ENCODE measurements at regions not wholly inside any gene's neighbourhood (a gene's known extent, or its start where the extent isn't known, plus 50 kb on each side); places are given as distances from the start of the nearest gene placed in this dataset.

DNA sequence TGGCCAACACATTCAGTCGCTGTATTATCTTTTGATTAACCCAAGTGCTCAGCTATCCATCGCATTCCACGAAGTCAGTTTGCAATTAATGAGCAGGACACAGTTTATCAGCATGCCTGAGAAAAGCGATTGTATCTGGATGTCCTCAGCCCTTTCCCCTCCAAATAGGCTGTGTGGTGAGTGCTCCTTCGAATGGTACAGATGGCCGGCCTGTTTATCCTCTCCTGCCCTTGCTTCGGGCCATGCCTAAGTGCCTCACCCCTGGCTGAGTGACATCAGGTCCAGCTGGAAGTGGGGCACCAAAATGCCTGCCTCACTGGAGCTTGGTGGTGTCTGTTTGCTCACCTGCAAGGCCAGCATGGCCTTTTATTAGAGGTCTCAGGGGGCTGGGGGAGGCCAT lies 317.3 kb downstream of the GADD45G start (continued):
- TF ChIP-seq, protein P1, sequence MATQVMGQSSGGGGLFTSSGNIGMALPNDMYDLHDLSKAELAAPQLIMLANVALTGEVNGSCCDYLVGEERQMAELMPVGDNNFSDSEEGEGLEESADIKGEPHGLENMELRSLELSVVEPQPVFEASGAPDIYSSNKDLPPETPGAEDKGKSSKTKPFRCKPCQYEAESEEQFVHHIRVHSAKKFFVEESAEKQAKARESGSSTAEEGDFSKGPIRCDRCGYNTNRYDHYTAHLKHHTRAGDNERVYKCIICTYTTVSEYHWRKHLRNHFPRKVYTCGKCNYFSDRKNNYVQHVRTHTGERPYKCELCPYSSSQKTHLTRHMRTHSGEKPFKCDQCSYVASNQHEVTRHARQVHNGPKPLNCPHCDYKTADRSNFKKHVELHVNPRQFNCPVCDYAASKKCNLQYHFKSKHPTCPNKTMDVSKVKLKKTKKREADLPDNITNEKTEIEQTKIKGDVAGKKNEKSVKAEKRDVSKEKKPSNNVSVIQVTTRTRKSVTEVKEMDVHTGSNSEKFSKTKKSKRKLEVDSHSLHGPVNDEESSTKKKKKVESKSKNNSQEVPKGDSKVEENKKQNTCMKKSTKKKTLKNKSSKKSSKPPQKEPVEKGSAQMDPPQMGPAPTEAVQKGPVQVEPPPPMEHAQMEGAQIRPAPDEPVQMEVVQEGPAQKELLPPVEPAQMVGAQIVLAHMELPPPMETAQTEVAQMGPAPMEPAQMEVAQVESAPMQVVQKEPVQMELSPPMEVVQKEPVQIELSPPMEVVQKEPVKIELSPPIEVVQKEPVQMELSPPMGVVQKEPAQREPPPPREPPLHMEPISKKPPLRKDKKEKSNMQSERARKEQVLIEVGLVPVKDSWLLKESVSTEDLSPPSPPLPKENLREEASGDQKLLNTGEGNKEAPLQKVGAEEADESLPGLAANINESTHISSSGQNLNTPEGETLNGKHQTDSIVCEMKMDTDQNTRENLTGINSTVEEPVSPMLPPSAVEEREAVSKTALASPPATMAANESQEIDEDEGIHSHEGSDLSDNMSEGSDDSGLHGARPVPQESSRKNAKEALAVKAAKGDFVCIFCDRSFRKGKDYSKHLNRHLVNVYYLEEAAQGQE (IDR thresholded peaks at IDR 0.05; ENCODE audit: low read depth, low read length): no peak
- TF ChIP-seq RAD21 (IDR thresholded peaks at IDR 0.05; ENCODE audit: low read length): no peak; the same call in 1 of the 2 replicates
- TF ChIP-seq GATA2 (CRISPR knock-in tag; IDR thresholded peaks at IDR 0.05): peak; percentile 77
- TF ChIP-seq NFIC (IDR thresholded peaks at IDR 0.05; ENCODE audit: borderline replicate concordance): no peak
- peak; percentile 43; the same call in 1 of the 2 replicates for TF ChIP-seq FOXJ3 (CRISPR knock-in tag; IDR thresholded peaks at IDR 0.05)
- 0 out of 2 replicates have a peak, but pooled peaks have one; percentile 9 for TF ChIP-seq TCF12 (IDR thresholded peaks at IDR 0.05)
- no peak for TF ChIP-seq RFX5 (IDR thresholded peaks at IDR 0.05; ENCODE audit: low read length)
- TF ChIP-seq MXI1 (IDR thresholded peaks at IDR 0.05; ENCODE audit: low read depth, low read length): no peak
- TF ChIP-seq EP300 (IDR thresholded peaks at IDR 0.05; ENCODE audit: borderline replicate concordance in 1 of 2, low read depth in 1 of 2, low read length in 1 of 2): peak in 1 of 2 experiments; percentile 56; a peak in 1 of 4 replicates
- no peak for TF ChIP-seq GABPA (IDR thresholded peaks at IDR 0.05; ENCODE audit: low read depth)

DNA sequence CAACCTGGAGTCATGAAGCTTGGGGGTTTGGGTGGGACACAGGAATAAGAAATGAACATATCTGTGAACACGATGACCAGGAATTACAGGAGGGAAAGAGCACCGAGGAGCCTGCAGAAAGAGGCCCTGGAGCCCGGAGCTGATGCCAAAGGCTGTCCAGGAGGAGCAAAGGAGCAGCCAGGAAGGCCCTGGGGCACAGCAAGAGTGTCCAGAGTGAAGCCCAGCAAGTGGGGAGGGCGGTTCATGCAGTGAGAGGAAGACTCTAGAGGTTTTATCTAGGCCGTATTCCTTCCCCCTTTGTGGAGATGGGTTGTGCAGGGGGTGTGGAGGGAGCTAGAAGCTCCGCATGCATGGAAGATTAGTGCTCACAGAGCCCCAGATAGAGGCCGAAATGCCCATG lies 318.4 kb downstream of the GADD45G start:
- WGBS (ENCODE audit: low lambda C conversion rate): 46% methylated on average over 7 of the region's 7 CpGs
- Histone ChIP-seq H3F3A (replicated peaks; ENCODE audit: insufficient read depth) (no peaks in the 10 kb centered on the region), H2AFZ (ENCODE audit: low read depth) (no peak overlapping the region), H3K36me3 (replicated peaks in 1 of 2; ENCODE audit: control insufficient read depth in 1 of 2, insufficient read depth in 2 of 2, low read length in 1 of 2) (no peaks in the 10 kb centered on the region), H3K4me2 (no peak overlapping the region), H3K9me2 (no peaks in the 10 kb centered on the region), H3K9me3 (no peaks in the 10 kb centered on the region), H3K4me3 (ENCODE audit: low read depth in 2 of 2, low read length in 1 of 2) (no peak overlapping the region), H4K20me1 (ENCODE audit: insufficient read depth) (no peaks in the 10 kb centered on the region), H3K79me2 (ENCODE audit: insufficient read depth) (no peaks in the 10 kb centered on the region), H3K9ac (no peak overlapping the region), H3K27me3 (ENCODE audit: insufficient read depth) (no peaks in the 10 kb centered on the region), H3K27ac (ENCODE audit: low read depth in 2 of 2, low read length in 1 of 2) (no peak overlapping the region), H3K4me1 (ENCODE audit: control insufficient read depth in 1 of 2, insufficient read depth in 2 of 2, low read depth in 1 of 2, low read length in 1 of 2) (peaks cover 0 to 12% of the 10 kb centered on the region in 2 experiments; a peak in 2 of 4 replicates)
- POLR2A ChIA-PET: no interaction called here
- TF ChIP-seq GABPA (IDR thresholded peaks at IDR 0.05; ENCODE audit: low read depth): no peak
- no peak for TF ChIP-seq RAD21 (IDR thresholded peaks at IDR 0.05; ENCODE audit: low read length)
- CTCF ChIA-PET: interaction anchor here (0.6 to 1.8 kb wide), 5 partner anchors 12 to 325 kb away, joined by 3 to 7 read pairs (median 3); no protein-coding TSS in a partner anchor
- no peak for DNase-seq

DNA sequence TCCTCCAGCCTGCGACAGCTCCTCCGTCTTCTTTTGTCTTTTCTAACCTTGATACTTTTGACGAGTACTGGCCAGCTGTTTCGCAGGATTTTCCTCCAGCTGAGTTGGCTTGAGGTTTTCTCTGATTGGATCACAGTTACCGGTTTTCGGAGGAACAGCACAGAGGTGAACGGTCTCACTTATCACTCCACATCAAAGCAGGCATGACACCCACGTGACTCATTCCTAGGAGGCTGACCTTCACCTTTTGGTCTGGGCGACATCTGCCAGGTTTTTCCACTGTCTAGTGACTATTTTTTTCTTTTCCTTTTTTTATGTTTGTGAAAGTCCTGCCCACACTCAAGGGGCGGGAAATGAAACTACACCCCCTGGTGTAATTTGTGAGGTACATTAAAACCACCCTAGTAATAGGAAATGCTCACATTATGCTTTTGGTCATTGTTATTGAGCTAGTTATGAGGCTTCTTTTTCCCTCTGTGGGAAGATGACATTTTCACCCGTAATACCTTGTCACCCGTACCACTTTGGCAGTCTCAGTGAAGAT lies 319.2 kb downstream of the GADD45G start:
- Histone ChIP-seq H3K36me3 (replicated peaks in 1 of 2; ENCODE audit: control insufficient read depth in 1 of 2, insufficient read depth in 2 of 2, low read length in 1 of 2) (no peaks in the 10 kb centered on the region), H3K27ac (ENCODE audit: low read depth in 2 of 2, low read length in 1 of 2) (no peak overlapping the region), H3K27me3 (ENCODE audit: insufficient read depth) (no peaks in the 10 kb centered on the region), H3K9ac (no peak overlapping the region), H3K4me3 (ENCODE audit: low read depth in 2 of 2, low read length in 1 of 2) (no peak overlapping the region), H3F3A (replicated peaks; ENCODE audit: insufficient read depth) (no peaks in the 10 kb centered on the region), H3K4me1 (ENCODE audit: control insufficient read depth in 1 of 2, insufficient read depth in 2 of 2, low read depth in 1 of 2, low read length in 1 of 2) (peaks cover 0 to 12% of the 10 kb centered on the region in 2 experiments; a peak in 2 of 4 replicates), H4K20me1 (ENCODE audit: insufficient read depth) (no peaks in the 10 kb centered on the region), H3K9me3 (no peaks in the 10 kb centered on the region), H2AFZ (ENCODE audit: low read depth) (no peak overlapping the region), H3K79me2 (ENCODE audit: insufficient read depth) (no peaks in the 10 kb centered on the region), H3K4me2 (no peak overlapping the region), H3K9me2 (no peaks in the 10 kb centered on the region)
- DNase-seq: no peak
- ChIA-PET CTCF (interaction anchor here (0.8 to 1.8 kb wide), 5 partner anchors 176 to 326 kb away, joined by 3 to 7 read pairs (median 3); no protein-coding TSS in a partner anchor), POLR2A (no interaction called here)
- TF ChIP-seq FOSL2 (IDR thresholded peaks at IDR 0.05; ENCODE audit: borderline replicate concordance, low read depth) (no peak), NFIC (IDR thresholded peaks at IDR 0.05; ENCODE audit: borderline replicate concordance) (no peak), YY1 (IDR thresholded peaks at IDR 0.05; ENCODE audit: low read depth) (no peak), CHD2 (IDR thresholded peaks at IDR 0.05; ENCODE audit: low read length, partially characterized antibody) (no peak), MXI1 (IDR thresholded peaks at IDR 0.05; ENCODE audit: low read depth, low read length) (no peak), TEAD4 (IDR thresholded peaks at IDR 0.05; ENCODE audit: borderline replicate concordance, insufficient read depth) (no peak), TCF12 (IDR thresholded peaks at IDR 0.05) (no peak), RAD21 (IDR thresholded peaks at IDR 0.05; ENCODE audit: low read length) (no peak)
- WGBS (ENCODE audit: low lambda C conversion rate): 54% methylated on average over 12 of the region's 12 CpGs

Measured in SK-N-SH (cell line).